GM12865 (cell line): ENCODE measurements at regions not wholly inside any gene's neighbourhood (a gene's known extent, or its start where the extent isn't known, plus 50 kb on each side); places are given as distances from the start of the nearest gene placed in this dataset.

ENCODE experiments used
- DNase-seq: peaks from one replicate; pipeline ENCODE4 v3.0.0; 2010; ENCODE audit warnings: low read depth
- H3K4me3 ChIP-seq: 2 replicates; pipeline ENCODE4 v1.5.1; 2011; ENCODE audit warnings: mild to moderate bottlenecking, low read depth, low read length, control low read depth
- TF ChIP-seq, protein P1 (sequence below): IDR thresholded peaks from 2 replicates; pipeline ENCODE4 v1.5.1; 2011; ENCODE audit warnings: low read length, control low read depth, low read depth, inconsistent platforms; ENCODE audit not compliant: insufficient read depth; ENCODE audit errors: missing control alignments

GRCh38 chr15:73001840-73002239, 50.4 kb upstream of the NEO1 start:
- H3K4me3 ChIP-seq = no peak overlapping the region
- TF ChIP-seq, protein P1, sequence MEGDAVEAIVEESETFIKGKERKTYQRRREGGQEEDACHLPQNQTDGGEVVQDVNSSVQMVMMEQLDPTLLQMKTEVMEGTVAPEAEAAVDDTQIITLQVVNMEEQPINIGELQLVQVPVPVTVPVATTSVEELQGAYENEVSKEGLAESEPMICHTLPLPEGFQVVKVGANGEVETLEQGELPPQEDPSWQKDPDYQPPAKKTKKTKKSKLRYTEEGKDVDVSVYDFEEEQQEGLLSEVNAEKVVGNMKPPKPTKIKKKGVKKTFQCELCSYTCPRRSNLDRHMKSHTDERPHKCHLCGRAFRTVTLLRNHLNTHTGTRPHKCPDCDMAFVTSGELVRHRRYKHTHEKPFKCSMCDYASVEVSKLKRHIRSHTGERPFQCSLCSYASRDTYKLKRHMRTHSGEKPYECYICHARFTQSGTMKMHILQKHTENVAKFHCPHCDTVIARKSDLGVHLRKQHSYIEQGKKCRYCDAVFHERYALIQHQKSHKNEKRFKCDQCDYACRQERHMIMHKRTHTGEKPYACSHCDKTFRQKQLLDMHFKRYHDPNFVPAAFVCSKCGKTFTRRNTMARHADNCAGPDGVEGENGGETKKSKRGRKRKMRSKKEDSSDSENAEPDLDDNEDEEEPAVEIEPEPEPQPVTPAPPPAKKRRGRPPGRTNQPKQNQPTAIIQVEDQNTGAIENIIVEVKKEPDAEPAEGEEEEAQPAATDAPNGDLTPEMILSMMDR = no peak
- DNase-seq = no peak

DNA sequence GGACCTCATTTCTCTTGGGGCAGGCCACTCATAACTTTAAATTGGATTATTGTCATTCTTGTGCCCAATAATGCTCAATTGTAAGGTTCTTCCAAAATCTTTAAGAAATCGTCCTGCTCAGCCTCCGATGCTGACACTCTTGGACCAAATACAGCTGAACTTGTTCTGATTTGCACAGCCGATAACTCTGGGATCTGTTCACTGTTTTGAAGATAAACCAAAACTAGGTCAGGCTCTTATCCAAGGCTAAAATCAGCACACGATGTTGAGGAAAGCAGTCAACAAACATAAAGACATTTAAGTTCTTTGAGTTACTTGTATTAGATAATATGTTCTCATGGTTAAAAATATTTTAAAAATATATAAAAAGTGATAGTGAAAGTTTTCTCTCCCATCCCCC, 52.0 kb upstream of the NEO1 start:
- no peak overlapping the region for H3K4me3 ChIP-seq
- no peak for DNase-seq
- TF ChIP-seq, protein P1 = no peak

DNA sequence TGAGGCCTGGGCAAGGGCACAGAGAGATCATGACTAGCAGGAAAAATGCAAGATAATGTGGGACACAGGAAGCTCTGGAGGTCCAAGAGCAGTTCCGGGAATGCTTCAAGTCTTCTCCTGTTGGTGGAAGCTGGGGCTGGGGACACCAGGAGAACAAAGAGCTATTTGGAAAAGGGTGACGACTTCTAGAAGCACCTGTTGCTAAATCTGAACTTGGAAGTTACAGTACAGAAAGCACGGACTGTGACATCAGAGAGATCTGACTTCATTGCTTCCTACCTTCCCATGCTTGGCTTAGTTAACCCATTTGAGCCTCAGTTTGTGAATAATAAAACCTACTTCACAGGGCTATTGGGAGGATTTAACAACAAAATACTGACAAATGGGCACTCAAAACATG, 52.7 kb upstream of the NEO1 start:
- no peak overlapping the region for H3K4me3 ChIP-seq
- TF ChIP-seq, protein P1 = no peak
- no peak for DNase-seq

GRCh38 chr15:72998681-72999466, 53.4 kb upstream of the NEO1 start:
- TF ChIP-seq, protein P1 = no peak
- H3K4me3 ChIP-seq = no peak overlapping the region
- no peak for DNase-seq

DNA sequence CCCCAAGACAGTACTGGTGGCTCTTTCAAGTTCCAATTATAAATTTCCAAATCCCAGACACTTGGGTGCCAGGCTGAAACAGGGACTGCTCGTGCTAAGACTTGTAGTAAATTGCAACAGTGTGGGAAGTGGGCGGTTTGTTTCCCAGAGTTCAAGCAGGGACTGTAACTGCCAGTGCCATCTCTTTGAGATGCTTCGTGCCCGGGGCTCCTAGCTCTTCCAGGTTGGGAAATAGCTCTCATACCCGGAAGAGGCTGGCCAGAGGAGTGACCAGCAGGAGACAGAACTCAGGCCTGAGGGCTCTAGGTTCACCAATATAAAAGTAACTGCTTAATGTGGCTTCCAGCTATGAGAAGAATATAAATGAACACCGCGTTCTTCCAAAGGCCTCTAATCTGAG, 54.0 kb upstream of the NEO1 start:
- TF ChIP-seq, protein P1 = no peak
- no peak overlapping the region for H3K4me3 ChIP-seq
- DNase-seq = no peak

- no peak overlapping the region for H3K4me3 ChIP-seq
- TF ChIP-seq, protein P1 = no peak
- no peak for DNase-seq
Measured at GRCh38 chr15:72995849-72996248, 56.4 kb upstream of the NEO1 start.
